GM21423 (cell line): ENCODE measurements at regions not wholly inside any gene's neighbourhood (a gene's known extent, or its start where the extent isn't known, plus 50 kb on each side); places are given as distances from the start of the nearest gene placed in this dataset.

ENCODE experiments used
- ATAC-seq: cut with Tn5 transposase; IDR thresholded peaks from one replicate; pipeline ENCODE4 v1.9.1; 2021; ENCODE audit warnings: mild to moderate bottlenecking, moderate library complexity; ENCODE audit not compliant: unreplicated experiment

DNA sequence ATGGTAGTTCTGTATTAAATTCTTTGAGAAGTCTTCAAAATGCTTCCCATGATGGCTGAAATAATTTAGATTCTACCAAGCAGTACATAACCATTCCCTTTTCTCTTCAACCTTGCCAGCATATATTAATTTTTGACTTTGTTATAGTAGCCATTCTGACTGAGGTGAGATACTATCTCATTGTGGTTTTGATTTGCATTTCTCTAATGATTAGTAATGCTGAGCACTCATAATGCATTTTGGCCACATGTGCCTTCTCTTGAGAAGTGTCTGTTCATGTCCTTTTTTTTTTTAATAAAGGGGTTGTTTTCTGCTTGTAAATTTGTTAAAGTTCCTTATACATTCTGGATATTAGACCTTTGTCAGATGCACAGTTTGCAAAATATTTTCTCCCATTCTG, 173.9 kb downstream of the CALCRL start:
- no peak for ATAC-seq

DNA sequence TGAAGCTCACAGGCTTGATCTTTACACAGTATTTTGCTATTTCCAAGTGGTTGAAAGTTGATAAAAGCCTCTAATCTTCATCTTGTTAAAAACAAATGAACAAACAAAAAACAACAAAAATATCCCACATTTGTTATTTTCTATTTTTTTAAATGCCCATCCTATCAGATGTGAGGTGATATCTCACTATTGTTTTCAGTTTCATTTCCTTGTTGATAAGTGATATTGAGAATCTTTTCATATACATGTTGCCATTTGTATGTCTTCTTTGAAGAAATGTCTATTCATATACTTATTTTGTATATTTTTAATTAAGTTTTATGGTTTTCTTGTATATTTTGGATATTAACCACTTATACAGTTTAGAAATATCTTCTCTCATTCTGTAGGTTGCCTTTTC, 175.8 kb downstream of the CALCRL start:
- ATAC-seq = no peak

DNA sequence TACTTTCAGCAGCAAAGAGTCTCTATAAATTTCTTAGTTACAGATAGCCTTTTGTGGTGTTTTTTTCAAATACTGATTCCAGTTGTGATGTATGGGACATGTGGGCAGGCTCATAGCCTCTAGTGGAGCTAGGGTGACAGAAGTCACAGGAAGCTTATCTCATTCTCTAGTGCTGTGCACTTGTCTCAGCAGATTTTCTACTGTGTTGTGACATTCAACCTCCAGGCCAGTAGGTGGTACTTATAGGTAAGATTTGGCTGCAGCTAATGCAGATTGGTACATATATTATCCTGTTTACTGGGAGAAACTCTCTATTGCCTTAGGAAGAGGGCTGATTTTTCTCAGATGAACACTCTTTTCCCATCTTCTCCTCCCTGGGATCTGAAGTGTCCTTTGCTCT, 176.2 kb downstream of the CALCRL start:
- no peak for ATAC-seq

DNA sequence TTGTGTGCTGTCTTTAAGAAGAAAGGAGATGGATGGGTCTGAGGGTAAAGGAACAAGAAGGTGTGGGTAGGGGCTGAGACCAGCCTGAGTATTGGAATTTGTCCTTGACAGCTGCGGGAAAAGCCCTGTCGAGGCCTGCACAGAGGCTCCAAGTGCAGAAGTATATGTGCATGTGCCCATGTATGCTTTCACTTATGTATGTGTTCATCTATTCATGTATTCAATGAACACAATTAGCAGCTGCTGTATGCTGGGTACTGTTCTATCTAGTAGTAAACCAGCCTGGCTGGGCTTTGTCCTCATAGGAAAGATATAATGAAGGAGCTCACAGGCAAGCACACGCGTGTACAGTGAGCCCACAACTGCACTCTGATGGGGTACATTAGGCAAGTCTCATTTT, 181.4 kb downstream of the CALCRL start:
- no peak for ATAC-seq

DNA sequence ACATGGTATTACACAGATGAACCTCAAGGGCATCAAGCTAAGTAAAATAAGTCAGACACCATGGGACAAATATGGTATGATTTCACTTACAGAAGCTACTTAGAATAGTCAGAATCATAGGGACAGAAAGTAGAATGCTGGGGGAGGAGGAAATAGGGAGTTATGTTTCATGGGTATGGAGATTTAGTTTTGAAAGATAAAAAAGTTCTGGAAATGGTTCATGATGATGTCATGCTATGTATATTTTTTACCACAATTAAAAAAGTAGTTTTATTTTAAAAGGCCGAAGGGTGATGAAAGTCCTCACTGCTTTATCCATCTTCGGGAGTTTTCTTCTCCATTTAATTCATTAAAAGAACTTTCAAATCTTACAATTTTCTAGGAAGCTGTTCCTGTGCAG, 181.9 kb downstream of the CALCRL start:
- no peak for ATAC-seq

DNA sequence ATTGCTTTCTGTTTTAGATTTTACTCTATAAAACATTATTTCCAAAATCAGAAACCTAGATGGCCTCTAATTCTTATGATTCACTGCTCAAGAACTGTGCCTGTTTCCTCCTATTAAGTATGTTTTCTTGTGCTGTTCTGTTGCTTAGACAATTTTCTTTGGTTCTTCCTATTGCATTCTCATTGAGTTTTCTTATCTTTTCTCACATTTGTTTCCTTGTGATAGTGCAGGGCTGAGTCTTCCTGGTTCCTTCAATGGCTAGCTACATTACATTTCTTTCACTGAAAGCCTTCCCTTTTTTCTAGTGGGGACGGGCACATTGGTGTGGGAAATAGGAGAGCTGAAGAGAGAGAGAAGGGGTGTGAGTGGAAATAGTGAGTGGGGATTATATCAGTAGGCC, 183.4 kb downstream of the CALCRL start:
- no peak for ATAC-seq

DNA sequence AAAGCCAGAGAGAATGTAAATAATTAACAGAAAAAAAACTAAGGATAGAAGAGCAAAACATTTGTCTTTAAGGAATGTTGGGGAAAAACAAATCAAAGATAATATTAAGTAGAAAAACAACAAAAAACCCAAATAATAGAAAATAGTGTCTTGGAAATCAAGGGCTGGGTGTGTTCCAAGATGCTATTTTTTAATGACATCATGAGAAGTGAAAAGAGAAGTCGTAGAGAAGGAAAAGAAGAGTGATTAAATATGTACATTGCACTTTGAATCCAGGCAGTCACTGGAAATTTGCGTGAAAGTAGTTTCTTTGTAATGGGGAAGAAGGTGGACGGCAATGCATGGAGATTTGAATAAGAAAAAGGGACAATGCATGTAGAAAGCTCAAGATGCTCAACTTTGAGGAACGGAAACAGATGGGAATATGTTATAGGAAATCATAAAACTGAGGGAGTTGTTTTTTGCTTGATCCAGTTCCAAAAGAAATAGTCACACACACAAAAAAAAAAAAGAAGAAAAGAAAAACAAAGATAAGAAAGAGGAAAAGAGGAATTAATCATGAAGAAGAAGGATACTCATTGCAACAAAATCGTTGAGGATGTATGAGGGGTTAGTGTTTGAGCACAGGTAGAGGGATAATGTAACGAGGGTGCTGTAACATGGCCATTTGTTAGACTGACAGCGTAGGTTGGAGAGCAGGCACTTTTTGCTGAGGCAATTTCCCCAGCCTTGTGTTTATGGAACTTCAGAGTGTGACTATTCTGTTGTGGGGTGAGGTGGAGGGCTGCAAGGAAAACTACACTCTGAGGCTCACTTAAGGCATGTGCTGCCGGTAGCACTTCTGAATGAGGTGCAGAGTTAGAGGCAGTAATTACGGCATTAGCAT, 184.1 kb downstream of the CALCRL start:
- ATAC-seq = no peak

DNA sequence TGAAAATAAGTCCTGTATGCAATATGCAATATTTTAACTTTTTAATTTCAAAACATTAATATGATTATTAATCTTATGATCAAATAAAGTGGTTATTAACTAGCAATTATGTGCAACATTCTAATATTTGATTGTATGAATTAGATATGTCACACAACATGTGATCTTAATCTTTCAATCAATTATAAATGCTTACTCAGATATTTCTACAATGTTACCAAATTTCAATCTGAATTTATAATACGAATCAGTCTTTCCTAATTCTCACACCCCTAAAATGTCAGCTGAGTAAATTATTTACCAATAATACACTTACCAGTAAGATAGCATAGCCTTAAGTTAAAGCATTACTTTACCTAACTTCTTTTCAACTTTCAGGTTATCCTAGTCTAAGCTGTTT, 186.3 kb downstream of the CALCRL start:
- no peak for ATAC-seq

DNA sequence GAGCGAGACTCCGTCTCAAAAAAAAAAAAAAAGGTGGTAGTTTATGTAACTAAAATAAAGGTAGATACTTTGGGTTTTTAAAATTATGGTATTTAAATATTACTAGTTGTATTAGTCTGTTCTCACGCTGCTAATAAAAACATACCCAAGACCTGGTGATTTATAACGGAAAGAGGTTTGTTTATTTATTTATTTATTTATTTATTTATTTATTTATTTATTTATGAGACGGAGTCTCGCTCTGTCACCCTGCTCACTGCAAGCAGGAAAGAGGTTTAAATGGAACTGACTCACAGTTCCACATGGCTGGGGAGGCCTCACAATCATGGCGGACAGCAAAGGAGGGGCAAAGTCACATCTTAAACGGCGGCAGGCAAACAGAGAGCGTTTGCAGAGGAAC, 196.0 kb downstream of the CALCRL start:
- ATAC-seq = no peak

DNA sequence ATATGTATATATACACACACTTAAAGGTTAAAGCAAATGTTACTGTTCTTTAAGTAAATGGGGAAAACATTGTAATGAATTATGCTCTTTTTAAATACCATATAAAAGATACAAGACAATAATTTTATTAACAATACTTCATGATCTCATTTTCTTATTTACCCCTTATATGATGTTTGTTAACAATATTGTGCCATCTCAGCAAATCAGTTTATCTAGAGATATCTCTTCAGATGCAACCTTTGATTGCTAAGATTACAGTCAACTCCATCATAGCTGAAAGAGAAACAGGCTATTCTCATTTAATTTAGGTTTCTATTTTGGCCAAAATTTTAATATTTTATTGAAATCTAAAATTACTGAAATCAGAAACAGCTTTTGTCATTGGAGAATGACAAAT, 197.9 kb downstream of the CALCRL start:
- ATAC-seq = no peak

DNA sequence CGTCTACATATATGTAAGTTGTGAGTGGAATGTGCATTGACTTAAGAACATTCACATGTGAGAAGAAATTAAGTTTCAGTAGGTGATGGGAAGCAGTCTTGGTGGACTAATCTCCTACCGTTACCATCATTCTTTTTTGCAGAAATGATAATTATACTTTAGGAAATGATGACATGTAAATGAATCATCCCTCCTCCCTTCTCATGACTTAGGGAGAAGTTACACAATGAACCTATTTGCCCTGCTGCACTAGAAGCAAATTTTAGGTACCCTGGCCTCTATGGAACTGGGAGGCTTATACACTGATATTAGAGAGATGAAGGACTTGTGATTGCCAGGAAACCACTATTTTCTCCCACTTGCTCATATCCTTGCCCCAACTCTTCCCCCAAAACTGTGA, 214.2 kb downstream of the CALCRL start:
- ATAC-seq = no peak

DNA sequence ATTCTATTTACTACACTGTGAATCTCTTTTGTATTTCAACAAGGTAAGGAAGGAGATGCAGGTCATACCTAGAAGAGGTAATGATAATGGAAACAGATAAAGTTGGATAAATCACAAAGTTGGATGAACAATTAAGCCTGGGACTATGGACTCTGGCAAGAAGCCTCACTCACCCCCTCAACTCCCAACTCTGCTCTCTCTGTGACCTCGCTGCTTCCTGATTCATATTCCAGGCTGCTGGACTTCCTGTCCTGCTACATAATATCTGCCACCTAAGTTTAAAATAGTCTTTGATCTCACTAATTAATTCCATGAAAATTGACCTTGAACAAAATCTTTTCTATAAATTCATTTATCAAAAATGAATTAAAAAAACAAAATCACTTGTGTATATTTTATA, 215.3 kb downstream of the CALCRL start:
- ATAC-seq = no peak

DNA sequence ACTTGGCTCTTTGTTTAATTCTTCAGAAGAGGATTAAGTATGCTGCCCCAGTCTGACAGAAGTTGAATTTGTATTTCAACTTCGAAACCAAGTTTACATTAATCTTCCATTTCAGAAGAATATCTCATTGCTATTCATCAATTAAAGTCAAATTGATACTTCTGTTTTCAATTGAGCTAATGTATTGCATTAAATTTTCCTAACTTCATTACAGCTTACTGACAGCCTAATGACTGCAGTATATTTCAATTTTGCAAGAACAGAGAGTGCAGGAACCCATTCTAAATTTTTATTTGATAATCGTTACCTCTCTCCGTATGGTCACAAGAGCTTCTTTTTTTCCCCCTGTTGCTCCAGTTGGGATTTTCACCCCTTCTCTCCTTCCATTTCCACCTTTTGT, 218.0 kb downstream of the CALCRL start:
- no peak for ATAC-seq

DNA sequence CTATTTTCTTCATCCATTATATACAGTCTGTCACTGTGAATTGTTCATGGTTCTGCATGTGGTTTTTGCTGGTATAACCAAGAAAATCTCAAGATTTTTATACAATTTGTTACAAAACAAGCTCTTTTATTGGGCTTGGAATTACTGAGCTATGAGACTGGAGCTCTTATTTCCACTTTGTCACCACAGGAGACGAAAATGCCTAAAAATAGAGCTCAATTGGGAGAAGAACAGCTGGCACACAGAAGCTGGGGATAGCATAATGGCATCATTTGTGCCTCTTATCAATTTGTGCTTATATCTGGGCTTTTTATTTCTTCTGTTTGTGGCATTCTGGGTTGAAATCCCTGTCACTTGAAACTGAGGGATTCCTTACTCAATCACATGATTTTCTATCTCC, 219.1 kb downstream of the CALCRL start:
- ATAC-seq = no peak

DNA sequence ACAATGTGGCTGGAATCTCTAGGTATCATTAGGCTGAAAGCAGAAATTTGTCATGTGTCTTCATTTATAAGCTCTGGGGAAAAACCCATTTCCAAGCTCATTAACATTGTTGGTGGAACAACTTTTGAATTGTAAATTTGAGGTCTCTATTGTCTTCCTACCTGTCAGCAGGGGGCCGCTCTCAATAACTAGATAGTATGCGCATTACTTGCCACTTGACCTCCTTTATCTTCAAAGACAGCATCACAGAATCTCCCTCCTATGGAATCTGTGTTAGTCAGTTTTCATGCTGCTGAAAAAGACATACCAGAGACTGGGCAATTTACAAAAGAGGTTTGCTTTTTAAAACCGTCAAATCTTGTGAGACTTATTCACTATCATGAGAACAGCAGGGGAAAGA, 223.1 kb downstream of the CALCRL start:
- ATAC-seq = no peak

DNA sequence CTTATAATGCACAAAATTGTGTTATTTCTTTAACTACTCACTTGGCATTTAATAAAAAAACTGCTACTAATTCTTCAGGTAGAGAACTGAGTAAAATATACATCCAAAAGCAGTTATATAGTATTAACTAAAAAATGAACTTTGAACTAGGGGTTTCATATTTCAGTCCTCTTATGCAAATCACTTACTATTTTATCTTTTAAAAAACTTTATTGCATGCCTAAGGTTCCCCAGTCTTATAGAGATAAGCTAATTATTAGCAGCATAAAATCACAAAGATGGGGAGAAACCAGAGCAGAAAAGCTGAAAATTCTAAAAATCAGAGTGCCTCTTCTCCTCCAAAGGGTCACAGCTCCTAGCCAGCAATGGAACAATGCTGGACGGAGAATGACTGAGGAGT, 228.0 kb downstream of the CALCRL start:
- no peak for ATAC-seq

DNA sequence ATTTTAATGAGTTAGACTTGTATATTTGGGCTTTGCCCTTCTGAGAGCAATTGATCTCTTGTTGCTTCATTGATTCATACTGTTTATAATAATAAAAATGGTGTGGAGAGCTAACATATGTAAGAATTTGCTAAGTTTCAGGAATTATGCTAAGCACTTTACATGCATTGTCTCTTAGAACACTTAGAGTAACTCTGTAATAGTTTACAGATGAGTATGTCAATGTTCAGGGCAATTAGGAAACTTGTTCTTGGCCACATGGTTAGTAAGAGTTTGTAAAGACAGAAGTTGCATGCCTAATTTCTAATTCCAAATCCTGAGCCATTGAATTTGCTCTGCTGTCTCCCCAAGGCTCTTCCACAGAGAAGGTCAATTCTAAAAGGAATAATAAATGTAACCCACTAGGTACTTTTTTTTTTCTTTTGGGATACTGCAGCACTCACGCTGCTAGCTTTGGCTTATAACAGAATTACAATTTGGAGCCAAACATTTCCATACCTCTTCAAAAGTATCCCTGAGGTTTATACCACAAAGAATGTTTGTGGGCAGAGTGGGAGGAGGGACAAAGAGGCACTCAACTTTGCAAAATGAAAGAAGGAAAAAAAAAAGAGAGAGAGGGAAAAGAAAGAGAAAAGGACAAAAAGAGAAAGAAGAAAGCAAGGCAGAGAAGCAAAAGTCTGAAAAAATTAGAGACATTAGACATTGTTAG, 232.4 kb downstream of the CALCRL start:
- ATAC-seq = no peak

DNA sequence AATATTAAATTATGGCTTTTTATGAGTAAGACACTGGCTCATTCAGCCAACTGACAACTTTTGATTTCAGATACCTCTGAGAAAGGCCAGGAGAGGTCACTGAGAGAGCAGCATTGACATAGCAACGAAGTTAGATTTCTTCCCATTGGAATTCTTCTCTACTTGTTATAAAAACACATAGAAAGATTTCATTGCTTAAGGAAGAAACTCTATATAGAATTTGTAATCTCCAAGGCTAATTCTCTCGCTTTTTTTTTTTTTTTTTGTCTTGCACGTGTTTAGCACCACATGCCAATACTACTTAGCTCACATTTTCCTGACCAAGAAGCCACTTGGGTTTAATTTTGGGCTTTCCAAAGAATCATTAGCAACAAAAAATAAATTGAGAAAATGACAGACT, 233.7 kb downstream of the CALCRL start:
- no peak for ATAC-seq

DNA sequence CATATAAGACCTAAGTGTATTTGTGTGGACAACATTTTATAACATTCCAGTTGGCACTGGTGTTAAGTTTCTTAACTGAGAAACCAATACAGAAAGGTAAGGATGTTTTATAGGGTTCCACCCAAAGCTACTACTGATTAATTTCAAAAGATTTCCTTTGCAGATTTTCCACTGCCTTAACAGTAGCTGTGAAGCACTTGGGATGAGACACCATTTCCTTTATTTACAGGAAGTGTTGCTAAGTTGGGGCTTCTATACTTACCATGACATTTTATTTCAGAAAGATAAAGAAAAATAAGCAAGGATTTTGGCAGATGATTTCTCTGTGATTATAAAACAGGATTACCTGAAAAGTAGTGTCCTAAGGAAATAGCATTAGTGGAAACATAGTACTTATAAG, 234.3 kb downstream of the CALCRL start:
- ATAC-seq = no peak

DNA sequence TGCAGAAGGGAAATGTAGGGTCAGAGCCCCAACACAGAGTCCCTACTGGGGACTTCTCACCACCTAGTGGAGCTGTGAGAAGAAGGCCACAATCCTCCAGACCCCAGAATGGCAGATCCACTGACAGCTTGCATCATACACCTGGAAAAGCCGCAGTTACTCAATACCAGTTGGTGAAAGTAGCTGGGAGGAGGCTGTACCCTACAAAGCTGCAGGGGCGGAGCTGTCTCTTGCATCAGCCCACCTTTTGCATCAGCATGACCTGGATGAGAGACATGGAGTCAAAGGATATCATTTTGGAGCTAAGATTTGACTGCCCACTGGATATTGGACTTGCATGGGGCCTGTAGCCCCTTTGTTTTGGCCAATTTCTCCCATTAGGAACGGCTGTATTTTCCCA, 237.3 kb downstream of the CALCRL start:
- ATAC-seq = no peak

DNA sequence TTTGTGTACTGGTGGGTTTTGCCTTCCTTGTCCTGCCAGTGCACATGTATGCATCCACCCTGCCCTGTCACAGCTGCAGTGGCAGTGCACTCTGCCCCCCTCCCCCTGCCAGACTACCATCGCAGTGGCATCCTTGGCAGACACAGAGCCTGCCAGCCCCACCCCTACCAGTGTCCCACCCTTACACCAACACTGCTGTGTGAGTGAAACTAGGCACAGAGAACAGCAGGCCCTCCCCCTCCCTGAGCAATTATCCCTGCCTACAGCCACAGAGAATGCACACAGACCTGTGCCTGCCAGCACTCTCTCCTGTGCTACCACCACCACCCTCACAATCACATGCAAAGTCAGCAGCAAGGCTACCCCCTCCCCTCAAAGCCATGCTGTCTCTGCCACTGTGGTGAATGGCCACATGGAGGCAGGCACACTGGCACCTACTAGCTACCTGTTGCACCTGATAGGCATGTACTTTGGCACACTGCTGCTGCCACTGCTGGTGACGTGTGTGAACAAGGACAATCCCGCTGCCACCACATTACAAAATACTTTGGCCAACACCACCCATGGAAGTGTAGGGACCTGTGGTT, 239.8 kb downstream of the CALCRL start:
- ATAC-seq = no peak

DNA sequence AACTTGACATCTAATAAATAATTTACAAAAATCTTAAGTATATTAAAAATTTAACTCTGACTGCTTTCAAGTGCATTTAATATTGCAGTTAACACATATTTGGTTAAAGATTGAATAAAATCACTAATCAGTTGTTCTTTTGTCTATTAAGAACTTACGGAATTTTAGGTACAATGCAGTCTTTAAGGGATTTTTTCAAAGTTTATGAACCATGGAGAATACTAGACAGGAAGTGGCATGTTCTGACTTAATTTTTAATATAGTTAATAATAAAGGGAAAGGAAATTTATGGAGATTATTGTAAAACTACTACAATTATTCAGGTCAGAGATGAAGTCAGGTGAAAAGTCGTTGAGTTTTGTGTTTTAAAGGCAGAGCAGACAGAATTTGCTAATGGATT, 240.9 kb downstream of the CALCRL start:
- no peak for ATAC-seq
